IMR-90 (cell line): ENCODE measurements at regions not wholly inside any gene's neighbourhood (a gene's known extent, or its start where the extent isn't known, plus 50 kb on each side); places are given as distances from the start of the nearest gene placed in this dataset.

Experiments used
- ATAC-seq: fragments of 200-7000 bp; cut with Tn5 transposase; 2 replicates; pipeline ENCODE4 v1.9.1; 2020; ENCODE audit warnings: low read depth, mild to moderate bottlenecking, moderate library complexity
- BruUV-seq: library from RNA; stranded (reverse); fragments of 400-500 nt; replicated peaks from 2 replicates; lab custom pipeline; 2021; lab: Mats Ljungman, UMichigan
- CTCF ChIA-PET: fragments of 300-600 bp; formaldehyde crosslinking; extraction: SDS; loops from one replicate; lab custom pipeline; 2021; ENCODE audit warnings: antibody characterized with exemption; lab: Yijun Ruan, JAX
- POLR2A ChIA-PET: fragments of 300-600 bp; sonication (Branson Sonifier 250); formaldehyde crosslinking; loops from one replicate; lab custom pipeline; 2022; ENCODE audit warnings: antibody characterized with exemption; ENCODE audit not compliant: unreplicated experiment; lab: Charles Lee
- DNase-seq: peaks from one replicate; pipeline ENCODE4 v3.0.0; 2013
- H2AFZ ChIP-seq: replicated peaks from 2 replicates; pipeline ENCODE3; 2013; ENCODE audit warnings: low read length, mild to moderate bottlenecking; ENCODE audit not compliant: poor library complexity
- H2AK5ac ChIP-seq: 2 replicates; pipeline ENCODE4 v1.6.1; 2013; ENCODE audit warnings: low read depth, low read length, inconsistent platforms
- H2AK9ac ChIP-seq: replicated peaks from 2 replicates; pipeline ENCODE3; 2013; ENCODE audit warnings: mild to moderate bottlenecking, low read depth, low read length, moderate library complexity; ENCODE audit not compliant: poor library complexity
- H2BK120ac ChIP-seq: 2 replicates; pipeline ENCODE4 v1.6.1; 2013; ENCODE audit warnings: low read depth, low read length, inconsistent platforms
- H2BK15ac ChIP-seq: 3 replicates; pipeline ENCODE4 v1.6.1; 2013; ENCODE audit warnings: low read depth, low read length, inconsistent platforms
- H2BK20ac ChIP-seq: 2 replicates; pipeline ENCODE4 v1.6.1; 2013; ENCODE audit warnings: low read depth, mild to moderate bottlenecking, inconsistent platforms, low read length, moderate library complexity
- H2BK5ac ChIP-seq: 2 replicates; pipeline ENCODE4 v1.6.1; 2013; ENCODE audit warnings: mild to moderate bottlenecking, low read depth, low read length, inconsistent platforms; ENCODE audit not compliant: poor library complexity, severe bottlenecking
- H3K14ac ChIP-seq: replicated peaks from 2 replicates; pipeline ENCODE4 v1.6.1; 2013; ENCODE audit warnings: low read depth, low read length, inconsistent platforms
- H3K18ac ChIP-seq: 2 replicates; pipeline ENCODE4 v1.6.1; 2013; ENCODE audit warnings: low read depth, low read length, control low read depth
- H3K23ac ChIP-seq: 2 replicates; pipeline ENCODE4 v1.6.1; 2013; ENCODE audit warnings: low read depth, low read length, inconsistent platforms
- H3K27ac ChIP-seq: 2 replicates; pipeline ENCODE4 v1.5.1; 2013; ENCODE audit warnings: mild to moderate bottlenecking, control low read depth, low read length; ENCODE audit not compliant: insufficient read depth
- H3K27me3 ChIP-seq: 2 replicates; pipeline ENCODE4 v1.6.1; 2013; ENCODE audit warnings: low read length; ENCODE audit not compliant: control insufficient read depth, insufficient read depth
- H3K36me3 ChIP-seq: 2 replicates; pipeline ENCODE4 v1.6.1; 2013; ENCODE audit warnings: low read length, mixed read lengths; ENCODE audit not compliant: control insufficient read depth, insufficient read depth
- H3K4ac ChIP-seq: 2 replicates; pipeline ENCODE4 v1.6.1; 2013; ENCODE audit warnings: low read depth, low read length, inconsistent platforms
- H3K4me1 ChIP-seq: 2 replicates; pipeline ENCODE4 v1.6.1; 2013; ENCODE audit warnings: low read length, mixed read lengths; ENCODE audit not compliant: control insufficient read depth, insufficient read depth
- H3K4me2 ChIP-seq: 2 replicates; pipeline ENCODE4 v1.6.1; 2013; ENCODE audit warnings: low read depth, mild to moderate bottlenecking, control low read depth, low read length, moderate library complexity
- H3K4me3 ChIP-seq: 2 replicates; pipeline ENCODE4 v1.5.1; 2013; ENCODE audit warnings: low read depth, mild to moderate bottlenecking, control low read depth, low read length, moderate library complexity; ENCODE audit not compliant: insufficient read depth
- H3K56ac ChIP-seq: 2 replicates; pipeline ENCODE4 v1.6.1; 2013; ENCODE audit warnings: low read length, inconsistent platforms; ENCODE audit not compliant: insufficient read depth; ENCODE audit errors: extremely low read depth
- H3K79me1 ChIP-seq, 2 experiments: 2 replicates each; pipeline ENCODE4 v1.6.1; 2013; ENCODE audit warnings: low read length in 2 of 2, inconsistent platforms in 1 of 2, low read depth in 1 of 2
- H3K9ac ChIP-seq: 2 replicates; pipeline ENCODE4 v1.6.1; 2013; ENCODE audit warnings: low read depth, low read length, control low read depth
- H3K9me1 ChIP-seq: 2 replicates; pipeline ENCODE4 v1.6.1; 2013; ENCODE audit warnings: low read length, inconsistent platforms; ENCODE audit not compliant: insufficient read depth
- H3K9me3 ChIP-seq: 2 replicates; pipeline ENCODE4 v1.6.1; 2013; ENCODE audit warnings: low read length; ENCODE audit not compliant: control insufficient read depth, insufficient read depth
- H4K20me1 ChIP-seq: 2 replicates; pipeline ENCODE4 v1.6.1; 2013; ENCODE audit warnings: low read length, inconsistent platforms; ENCODE audit not compliant: insufficient read depth
- H4K5ac ChIP-seq: 2 replicates; pipeline ENCODE4 v1.6.1; 2013; ENCODE audit warnings: mild to moderate bottlenecking, low read depth, low read length, control low read depth
- H4K8ac ChIP-seq, 2 experiments: 2 replicates each; pipeline ENCODE4 v1.6.1; 2013; ENCODE audit warnings: low read depth in 2 of 2, low read length in 2 of 2, control low read depth in 1 of 2, inconsistent platforms in 1 of 2
- H4K91ac ChIP-seq: 2 replicates; pipeline ENCODE4 v1.6.1; 2013; ENCODE audit warnings: low read depth, low read length, inconsistent platforms; ENCODE audit not compliant: insufficient read depth
- SMC3 ChIP-seq: fragments of 150-350 bp; IDR thresholded peaks from 2 replicates; pipeline ENCODE4 v1.6.1; 2016; ENCODE audit warnings: low read depth, mild to moderate bottlenecking, antibody characterized with exemption, low read length, moderate library complexity
- WGBS, 2 experiments: methylation state at CpG; one replicate each; pipeline versions ENCODE4 v1.1.5 to v1.1.7; 2013; ENCODE audit warnings: missing lambda C conversion rate in 2 of 2; ENCODE audit not compliant: insufficient read length in 1 of 2; ENCODE audit errors: extremely low coverage in 2 of 2; 5-methylcytosine and 5-hydroxymethylcytosine counted together
- dilution Hi-C: fragments of 300-500 bp; cut with HindIII; formaldehyde crosslinking; loops from one replicate; pipeline ENCODE4 v1.14.3; 2018; ENCODE audit warnings: low sequenced_read_pairs; ENCODE audit not compliant: unreplicated experiment
- in situ Hi-C: fragments of 300-500 bp; cut with MboI; formaldehyde crosslinking; loops from 3 replicates; pipeline ENCODE4 v1.14.3; 2019; ENCODE audit warnings: low sequenced_read_pairs, inconsistent platforms, mixed read lengths
- intact Hi-C: fragments of 100-400 bp; cut with micrococcal nuclease; formaldehyde crosslinking; loops from 2 replicates; pipeline ENCODE4 v1.10.0; 2022

DNA sequence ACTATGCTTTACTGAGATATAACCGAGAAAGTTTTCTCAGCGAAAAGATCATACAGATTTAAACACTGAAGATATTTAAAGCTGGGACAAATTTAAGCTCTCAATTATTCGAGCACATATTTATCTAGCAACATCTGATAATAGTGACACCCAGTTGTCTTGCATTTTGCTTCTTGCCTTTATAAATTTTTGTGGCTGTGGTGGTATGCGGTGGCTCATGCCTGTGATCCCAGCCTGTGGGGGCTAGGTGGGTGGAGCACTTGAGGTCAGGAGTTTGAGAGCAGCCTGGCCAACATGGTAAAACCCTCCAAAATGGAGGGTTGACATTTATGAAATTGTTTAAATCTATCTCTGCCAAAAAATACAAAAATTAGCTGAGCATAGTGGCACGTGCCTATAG is 312.2 kb downstream of the SPATA17 start:
- BruUV-seq, result no TSS peak
- dilution Hi-C loops, result no loop called here
- Histone ChIP-seq H4K5ac (no peak overlapping the region), H3K18ac (no peak overlapping the region), H4K8ac (no peak overlapping the region), H3K14ac (no peak overlapping the region), H2BK20ac (no peak overlapping the region), H4K91ac (no peak overlapping the region), H3K23ac (no peak overlapping the region), H2AK9ac (no peak overlapping the region), H2AFZ (no peak overlapping the region), H2BK120ac (no peak overlapping the region), H3K79me1 (no peaks in the 10 kb centered on the region), H4K20me1 (no peaks in the 10 kb centered on the region), H3K4ac (no peak overlapping the region), H3K4me2 (no peak overlapping the region), H3K9me3 (no peaks in the 10 kb centered on the region), H3K27ac (no peak overlapping the region), H2BK5ac (no peak overlapping the region), H3K27me3 (no peaks in the 10 kb centered on the region), H3K9ac (no peak overlapping the region), H3K56ac (no peak overlapping the region), H3K36me3 (no peaks in the 10 kb centered on the region), H3K4me1 (no peaks in the 10 kb centered on the region), H2AK5ac (no peak overlapping the region), H3K4me3 (no peak overlapping the region), H2BK15ac (no peak overlapping the region), H3K9me1 (no peaks in the 10 kb centered on the region)
- POLR2A ChIA-PET, result no interaction called here
- DNase-seq (no peak), ATAC-seq (no peak)
- intact Hi-C loops, result no loop called here
- CTCF ChIA-PET, result no interaction called here
- TF ChIP-seq SMC3, result no peak
- in situ Hi-C loops, result no loop called here
- WGBS, 2 experiments, result 80% methylated on average over 1 of the region's 5 CpGs; no CpG with 5 or more reads in 1 of the 2 experiments
